ENCODE measurements at regions not wholly inside any gene's neighbourhood (a gene's known extent, or its start where the extent isn't known, plus 50 kb on each side); places are given as distances from the start of the nearest gene placed in this dataset.
A peak's percentile ranks its signal among the peaks of the same experiment; 100 is the strongest.

GRCh38 chr6:23524548-23524947 lies 601.5 kb upstream of the NRSN1 start:
- TF ChIP-seq, protein P1, sequence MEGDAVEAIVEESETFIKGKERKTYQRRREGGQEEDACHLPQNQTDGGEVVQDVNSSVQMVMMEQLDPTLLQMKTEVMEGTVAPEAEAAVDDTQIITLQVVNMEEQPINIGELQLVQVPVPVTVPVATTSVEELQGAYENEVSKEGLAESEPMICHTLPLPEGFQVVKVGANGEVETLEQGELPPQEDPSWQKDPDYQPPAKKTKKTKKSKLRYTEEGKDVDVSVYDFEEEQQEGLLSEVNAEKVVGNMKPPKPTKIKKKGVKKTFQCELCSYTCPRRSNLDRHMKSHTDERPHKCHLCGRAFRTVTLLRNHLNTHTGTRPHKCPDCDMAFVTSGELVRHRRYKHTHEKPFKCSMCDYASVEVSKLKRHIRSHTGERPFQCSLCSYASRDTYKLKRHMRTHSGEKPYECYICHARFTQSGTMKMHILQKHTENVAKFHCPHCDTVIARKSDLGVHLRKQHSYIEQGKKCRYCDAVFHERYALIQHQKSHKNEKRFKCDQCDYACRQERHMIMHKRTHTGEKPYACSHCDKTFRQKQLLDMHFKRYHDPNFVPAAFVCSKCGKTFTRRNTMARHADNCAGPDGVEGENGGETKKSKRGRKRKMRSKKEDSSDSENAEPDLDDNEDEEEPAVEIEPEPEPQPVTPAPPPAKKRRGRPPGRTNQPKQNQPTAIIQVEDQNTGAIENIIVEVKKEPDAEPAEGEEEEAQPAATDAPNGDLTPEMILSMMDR (conservative IDR thresholded peaks at IDR 0.05; ENCODE audit: low read depth, low read length) = no peak
- no peak overlapping the region for H3K4me3 ChIP-seq (ENCODE audit: low read length)
- no peak for DNase-seq (ENCODE audit: low read depth)

- no peak for DNase-seq (ENCODE audit: low read depth)
Observed at GRCh38 chr6:23526526-23526925, 599.5 kb upstream of the NRSN1 start.

DNA sequence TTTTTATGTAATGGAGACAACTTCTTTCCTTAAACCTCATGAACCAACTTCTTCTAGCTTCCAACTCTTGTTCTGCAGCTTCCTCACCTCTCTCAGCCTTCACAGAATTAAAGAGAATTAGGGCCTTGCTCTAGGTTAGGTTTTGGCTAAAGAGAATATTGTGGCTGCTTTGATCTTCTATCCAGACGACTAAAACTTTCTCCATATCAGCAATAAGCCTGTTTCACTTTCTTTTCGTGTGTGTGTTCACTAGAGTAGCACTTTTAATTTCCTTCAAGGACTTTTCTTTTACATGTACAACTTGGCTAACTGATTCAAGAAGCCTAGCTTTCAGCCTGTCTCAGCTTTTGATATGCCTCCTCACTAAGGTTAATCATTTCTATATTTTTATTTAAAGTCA lies 596.1 kb upstream of the NRSN1 start:
- no peak for DNase-seq (ENCODE audit: low read depth)
- H3K4me3 ChIP-seq (ENCODE audit: low read length) = no peak overlapping the region
- TF ChIP-seq, protein P1 (conservative IDR thresholded peaks at IDR 0.05; ENCODE audit: low read depth, low read length) = no peak

More at GRCh38 chr6:23526526-23526925, 599.5 kb upstream of the NRSN1 start:
- no peak overlapping the region for H3K4me3 ChIP-seq (ENCODE audit: low read length)
- TF ChIP-seq, protein P1 (conservative IDR thresholded peaks at IDR 0.05; ENCODE audit: low read depth, low read length) = no peak

DNA sequence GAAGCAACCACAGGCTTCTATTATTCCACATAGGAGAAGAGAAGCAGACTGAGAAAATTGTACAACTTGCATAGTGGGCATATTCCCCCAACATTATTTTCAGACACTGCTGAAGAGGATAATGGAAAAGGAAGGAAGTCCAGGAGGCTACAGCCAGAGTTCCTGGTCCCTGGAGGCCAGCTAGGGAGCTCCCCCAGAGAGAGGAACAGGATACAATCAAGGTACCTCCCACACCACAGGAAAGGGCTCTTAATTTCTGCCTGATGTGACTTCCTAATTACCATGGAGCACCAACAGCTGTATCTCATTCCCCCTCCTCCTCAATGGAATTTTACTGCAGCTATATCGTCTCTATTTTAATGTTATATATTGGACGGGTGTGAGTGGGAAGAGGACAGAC lies 594.3 kb upstream of the NRSN1 start:
- DNase-seq (ENCODE audit: low read depth) = no peak
- no peak overlapping the region for H3K4me3 ChIP-seq (ENCODE audit: low read length)
- TF ChIP-seq, protein P1 (conservative IDR thresholded peaks at IDR 0.05; ENCODE audit: low read depth, low read length) = no peak

- DNase-seq (ENCODE audit: low read depth) = no peak
- no peak overlapping the region for H3K4me3 ChIP-seq (ENCODE audit: low read length)
- TF ChIP-seq, protein P1 (conservative IDR thresholded peaks at IDR 0.05; ENCODE audit: low read depth, low read length) = no peak
Observed at GRCh38 chr6:23532227-23532626, 593.8 kb upstream of the NRSN1 start.

GRCh38 chr6:23533311-23533710 lies 592.7 kb upstream of the NRSN1 start:
- no peak overlapping the region for H3K4me3 ChIP-seq (ENCODE audit: low read length)
- DNase-seq (ENCODE audit: low read depth) = no peak
- TF ChIP-seq, protein P1 (conservative IDR thresholded peaks at IDR 0.05; ENCODE audit: low read depth, low read length) = no peak

- H3K4me3 ChIP-seq (ENCODE audit: low read length) = no peak overlapping the region
- TF ChIP-seq, protein P1 (conservative IDR thresholded peaks at IDR 0.05; ENCODE audit: low read depth, low read length) = no peak
Observed at GRCh38 chr6:23533944-23534343, 592.1 kb upstream of the NRSN1 start.

More at GRCh38 chr6:23533944-23534343, 592.1 kb upstream of the NRSN1 start:
- peak; percentile 10 for DNase-seq (ENCODE audit: low read depth)
